ENCODE measurements at regions not wholly inside any gene's neighbourhood (a gene's known extent, or its start where the extent isn't known, plus 50 kb on each side); places are given as distances from the start of the nearest gene placed in this dataset.

DNA sequence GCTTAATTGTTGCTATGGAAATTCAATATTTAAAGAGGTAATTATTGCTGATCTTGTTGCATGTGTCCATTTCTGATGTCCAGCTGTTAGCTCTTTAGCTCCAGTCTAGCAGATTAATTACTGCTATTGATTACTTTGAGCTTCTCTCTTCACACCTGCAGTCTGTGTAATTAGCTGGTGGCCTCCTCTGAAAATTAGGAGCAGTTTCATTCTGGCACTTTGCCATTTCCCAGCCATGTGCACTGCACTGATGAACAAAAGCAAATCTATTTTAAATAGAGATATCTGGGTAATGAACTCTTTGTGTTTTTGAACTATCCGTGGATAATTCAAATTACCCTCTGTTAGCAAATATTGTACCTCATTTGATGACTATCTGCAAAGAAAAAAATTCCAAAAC lies 275.9 kb downstream of the RNF144B start:
- Histone ChIP-seq H3K27ac (no peak overlapping the region), H4K20me1 (no peaks in the 10 kb centered on the region), H3K27me3 (no peaks in the 10 kb centered on the region), H3K4me3 (no peak overlapping the region), H3K4me1 (no peaks in the 10 kb centered on the region), H3K9ac (no peak overlapping the region), H3K4me2 (no peak overlapping the region), H3K36me3 (no peaks in the 10 kb centered on the region), H3K9me3 (no peaks in the 10 kb centered on the region)
- TF ChIP-seq Cebpa-rat (IDR thresholded peaks at IDR 0.05), result no peak

GRCh38 chr6:18664401-18664800 lies 277.3 kb downstream of the RNF144B start:
- H3K4me3 ChIP-seq, result no peak overlapping the region

GRCh38 chr6:18667612-18668011 lies 280.5 kb downstream of the RNF144B start:
- Histone ChIP-seq H3K4me3 (no peak overlapping the region), H3K4me2 (no peak overlapping the region), H3K27me3 (no peaks in the 10 kb centered on the region), H3K36me3 (no peaks in the 10 kb centered on the region), H3K27ac (no peak overlapping the region), H3K9ac (no peak overlapping the region), H3K9me3 (no peaks in the 10 kb centered on the region), H3K4me1 (no peaks in the 10 kb centered on the region), H4K20me1 (no peaks in the 10 kb centered on the region)
- no peak for TF ChIP-seq Cebpa-rat (IDR thresholded peaks at IDR 0.05)

More at GRCh38 chr6:18664401-18664800, 277.3 kb downstream of the RNF144B start:
- H4K20me1 ChIP-seq, result no peaks in the 10 kb centered on the region
- no peaks in the 10 kb centered on the region for H3K36me3 ChIP-seq
- H3K9ac ChIP-seq, result no peak overlapping the region
- TF ChIP-seq Cebpa-rat (IDR thresholded peaks at IDR 0.05), result no peak
- no peaks in the 10 kb centered on the region for H3K9me3 ChIP-seq
- no peak overlapping the region for H3K27ac ChIP-seq
- H3K27me3 ChIP-seq, result no peaks in the 10 kb centered on the region
- H3K4me2 ChIP-seq, result no peak overlapping the region
- no peaks in the 10 kb centered on the region for H3K4me1 ChIP-seq

DNA sequence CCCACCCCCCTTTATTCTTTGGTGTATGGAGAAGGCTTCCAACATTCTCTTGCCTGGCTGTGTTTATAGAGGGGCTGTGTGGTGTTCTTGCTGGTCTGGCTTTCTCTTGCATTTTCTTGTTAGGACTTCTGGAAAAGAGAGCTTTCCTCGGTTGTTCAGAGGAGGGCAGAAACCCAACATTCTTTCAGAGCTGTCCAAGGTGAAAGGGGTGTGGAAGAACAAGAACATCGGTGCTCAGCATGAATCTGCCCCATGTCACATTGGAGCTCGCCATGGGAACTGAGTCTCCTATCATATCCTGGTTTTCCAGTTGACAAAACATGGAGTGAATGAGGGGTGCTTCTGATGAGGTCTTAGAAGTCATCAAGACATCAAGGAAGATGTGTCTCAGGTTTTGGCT lies 281.8 kb downstream of the RNF144B start:
- Histone ChIP-seq H3K4me3 (no peak overlapping the region), H3K27me3 (no peaks in the 10 kb centered on the region), H3K9me3 (no peaks in the 10 kb centered on the region), H3K9ac (no peak overlapping the region), H3K4me1 (no peaks in the 10 kb centered on the region), H3K36me3 (no peaks in the 10 kb centered on the region), H3K4me2 (no peak overlapping the region), H4K20me1 (no peaks in the 10 kb centered on the region), H3K27ac (no peak overlapping the region)
- no peak for TF ChIP-seq Cebpa-rat (IDR thresholded peaks at IDR 0.05)

DNA sequence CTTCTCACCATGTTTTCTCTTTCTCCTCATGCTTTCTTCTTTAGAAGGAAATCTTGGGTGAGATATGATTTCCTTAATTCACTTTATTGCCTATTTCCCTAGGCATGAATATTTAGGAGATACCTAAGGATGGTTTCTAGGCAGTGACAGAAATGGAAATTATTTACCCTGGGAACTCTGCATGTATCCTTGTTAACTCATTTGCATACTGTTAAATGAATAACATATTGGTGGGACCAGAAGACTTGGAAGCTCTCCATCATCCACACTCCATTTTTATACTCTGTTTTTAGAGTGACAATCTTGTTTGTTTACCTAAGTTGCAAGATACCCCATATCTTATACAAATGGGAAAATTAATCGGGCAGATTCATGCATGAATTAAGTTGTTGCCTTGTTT lies 285.7 kb downstream of the RNF144B start:
- no peak for TF ChIP-seq Cebpa-rat (IDR thresholded peaks at IDR 0.05)
- Histone ChIP-seq H4K20me1 (no peaks in the 10 kb centered on the region), H3K9ac (no peak overlapping the region), H3K27ac (no peak overlapping the region), H3K4me3 (no peak overlapping the region), H3K9me3 (no peaks in the 10 kb centered on the region), H3K36me3 (no peaks in the 10 kb centered on the region), H3K4me2 (no peak overlapping the region), H3K4me1 (no peaks in the 10 kb centered on the region), H3K27me3 (no peaks in the 10 kb centered on the region)

GRCh38 chr6:18674346-18674745 lies 287.2 kb downstream of the RNF144B start:
- Histone ChIP-seq H3K9me3 (no peaks in the 10 kb centered on the region), H3K4me3 (no peak overlapping the region), H3K27ac (no peak overlapping the region), H3K4me2 (no peak overlapping the region), H3K36me3 (no peaks in the 10 kb centered on the region), H3K4me1 (no peaks in the 10 kb centered on the region), H3K9ac (no peak overlapping the region), H3K27me3 (no peaks in the 10 kb centered on the region), H4K20me1 (no peaks in the 10 kb centered on the region)
- no peak for TF ChIP-seq Cebpa-rat (IDR thresholded peaks at IDR 0.05)

DNA sequence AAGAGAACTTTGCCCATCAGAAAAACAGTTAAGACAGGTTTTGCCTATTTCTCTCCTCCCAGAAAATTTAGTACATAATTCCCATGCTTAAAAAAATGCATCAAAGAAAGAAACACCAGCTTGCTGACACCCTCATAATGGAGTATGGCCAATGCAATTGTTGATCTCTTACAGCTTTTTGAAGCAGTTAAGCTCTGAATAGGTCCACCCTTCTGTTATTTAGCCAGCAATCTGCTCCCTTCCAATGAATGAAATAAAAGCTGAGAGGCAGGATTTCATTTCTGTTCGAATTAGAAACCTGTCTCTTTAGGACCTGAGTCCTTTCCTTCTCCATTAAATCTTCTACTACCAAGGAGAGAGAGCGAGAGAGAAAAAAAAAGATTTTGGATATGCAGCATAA lies 288.7 kb downstream of the RNF144B start:
- Histone ChIP-seq H3K36me3 (no peaks in the 10 kb centered on the region), H3K9ac (no peak overlapping the region), H3K9me3 (no peaks in the 10 kb centered on the region), H4K20me1 (no peaks in the 10 kb centered on the region), H3K27ac (no peak overlapping the region), H3K4me2 (no peak overlapping the region), H3K4me1 (no peaks in the 10 kb centered on the region), H3K27me3 (no peaks in the 10 kb centered on the region), H3K4me3 (no peak overlapping the region)
- no peak for TF ChIP-seq Cebpa-rat (IDR thresholded peaks at IDR 0.05)

DNA sequence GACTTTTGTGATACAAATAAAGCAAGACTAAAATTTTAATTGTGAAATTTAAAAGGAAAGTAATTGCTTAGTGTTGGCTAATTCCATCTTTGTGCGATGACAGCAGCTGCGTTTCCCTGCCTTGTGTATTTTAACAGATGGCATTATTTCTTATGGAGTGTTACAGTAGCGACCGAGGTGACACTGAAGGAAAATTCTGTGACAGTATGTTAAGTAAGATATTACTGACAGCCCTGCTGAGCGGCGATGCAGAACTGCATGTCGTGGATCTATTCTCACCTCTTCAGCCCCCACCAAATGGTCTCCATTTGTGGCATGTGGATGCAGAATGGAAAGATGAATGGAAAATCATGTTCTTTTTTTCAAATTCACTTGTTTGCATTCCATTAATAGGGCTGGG lies 289.4 kb downstream of the RNF144B start:
- Histone ChIP-seq H3K4me2 (no peak overlapping the region), H4K20me1 (no peaks in the 10 kb centered on the region), H3K4me3 (no peak overlapping the region), H3K27me3 (no peaks in the 10 kb centered on the region), H3K9ac (no peak overlapping the region), H3K4me1 (no peaks in the 10 kb centered on the region), H3K9me3 (no peaks in the 10 kb centered on the region), H3K27ac (no peak overlapping the region), H3K36me3 (no peaks in the 10 kb centered on the region)
- no peak for TF ChIP-seq Cebpa-rat (IDR thresholded peaks at IDR 0.05)

DNA sequence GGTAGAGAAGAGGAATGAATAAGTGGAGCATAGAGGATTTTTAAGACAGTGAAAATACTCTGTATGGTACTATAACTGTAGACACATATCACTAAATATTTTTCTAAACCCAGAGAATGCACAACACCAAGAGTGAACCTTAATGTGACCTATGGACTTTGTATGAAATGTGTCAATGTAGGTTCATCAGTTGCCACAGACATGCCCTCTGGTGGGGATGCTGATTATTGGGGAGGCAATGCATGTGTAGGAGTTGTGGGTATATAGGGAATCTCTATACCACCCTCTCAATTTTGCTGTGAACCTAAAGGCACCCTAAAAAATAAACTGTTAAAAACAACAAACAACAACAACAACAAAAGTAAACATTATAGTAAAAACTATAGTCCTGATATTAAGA lies 293.7 kb downstream of the RNF144B start:
- Histone ChIP-seq H3K9me3 (no peaks in the 10 kb centered on the region), H3K4me2 (no peak overlapping the region), H3K27me3 (no peaks in the 10 kb centered on the region), H3K36me3 (no peaks in the 10 kb centered on the region), H3K4me1 (no peaks in the 10 kb centered on the region), H3K27ac (no peak overlapping the region), H4K20me1 (no peaks in the 10 kb centered on the region), H3K9ac (no peak overlapping the region), H3K4me3 (no peak overlapping the region)
- TF ChIP-seq Cebpa-rat (IDR thresholded peaks at IDR 0.05), result no peak

GRCh38 chr6:18681832-18682503 lies 294.8 kb downstream of the RNF144B start:
- Histone ChIP-seq H3K9me3 (no peaks in the 10 kb centered on the region), H3K27me3 (no peaks in the 10 kb centered on the region), H3K4me3 (no peak overlapping the region), H3K4me2 (no peak overlapping the region), H4K20me1 (no peaks in the 10 kb centered on the region), H3K9ac (no peak overlapping the region), H3K27ac (no peak overlapping the region), H3K4me1 (no peaks in the 10 kb centered on the region), H3K36me3 (no peaks in the 10 kb centered on the region)
- TF ChIP-seq Cebpa-rat (IDR thresholded peaks at IDR 0.05), result no peak

GRCh38 chr6:18684343-18684742 lies 297.2 kb downstream of the RNF144B start:
- Histone ChIP-seq H3K4me3 (no peak overlapping the region), H3K4me1 (no peaks in the 10 kb centered on the region), H3K27ac (no peak overlapping the region), H4K20me1 (no peaks in the 10 kb centered on the region), H3K4me2 (no peak overlapping the region), H3K27me3 (no peaks in the 10 kb centered on the region), H3K9ac (no peak overlapping the region), H3K9me3 (no peaks in the 10 kb centered on the region), H3K36me3 (no peaks in the 10 kb centered on the region)
- no peak for TF ChIP-seq Cebpa-rat (IDR thresholded peaks at IDR 0.05)
